Esophagus squamous epithelium (tissue), 5 donors: ENCODE measurements at regions not wholly inside any gene's neighbourhood (a gene's known extent, or its start where the extent isn't known, plus 50 kb on each side); places are given as distances from the start of the nearest gene placed in this dataset.

Source experiments
- DNase-seq: peaks from one replicate; lab custom pipeline; 2025; lab: John Stamatoyannopoulos, UW
- H3K27ac ChIP-seq, 4 donors: fragments of 200-600 bp; sonication (generic); one replicate each; pipeline ENCODE4 v1.5.1; 2016 to 2019; ENCODE audit warnings: mild to moderate bottlenecking in 1 of 4
- H3K27me3 ChIP-seq, 4 donors: fragments of 200-600 bp; sonication (generic); 1 replicate in 3 of 4; 2 replicates in 1 of 4; pipeline versions ENCODE4 v1.5.1 to v1.6.0; 2017 to 2021; ENCODE audit warnings: antibody characterized with exemption in 1 of 4
- H3K36me3 ChIP-seq, 3 donors: fragments of 200-600 bp; sonication (generic); one replicate each; pipeline ENCODE4 v1.5.1; 2016 to 2019
- H3K4me1 ChIP-seq, 3 donors: fragments of 200-600 bp; sonication (generic); one replicate each; pipeline ENCODE4 v1.5.1; 2017 to 2019
- H3K4me3 ChIP-seq, 4 donors: fragments of 200-600 bp; sonication (generic); 1 replicate in 3 of 4; 2 replicates in 1 of 4; pipeline ENCODE4 v1.5.1; 2016 to 2019; ENCODE audit warnings: mild to moderate bottlenecking in 2 of 4, moderate library complexity in 1 of 4
- H3K9me3 ChIP-seq, 3 donors: fragments of 200-600 bp; sonication (generic); one replicate each; pipeline ENCODE4 v1.5.1; 2016 to 2019
- CTCF ChIP-seq, 6 experiments: fragments of 450-650 bp in 4 of 6; fragments of 200-600 bp in 2 of 6; sonication (generic) in 2 of 6; IDR thresholded peaks; one replicate each; pipeline ENCODE4 v1.5.1; 2016 to 2019; ENCODE audit warnings: antibody characterized with exemption in 6 of 6, mild to moderate bottlenecking in 4 of 6, moderate library complexity in 4 of 6
- POLR2A ChIP-seq, 4 donors: fragments of 450-650 bp; IDR thresholded peaks; one replicate each; pipeline ENCODE4 v1.6.1; 2017; ENCODE audit warnings: antibody characterized with exemption in 4 of 4, mild to moderate bottlenecking in 4 of 4, moderate library complexity in 3 of 4
- WGBS, 2 donors: methylation state at CpG; one replicate each; pipeline ENCODE4 v1.1.5; 2018; 5-methylcytosine and 5-hydroxymethylcytosine counted together
- intact Hi-C: fragments of 100-400 bp; cut with DNase I; formaldehyde crosslinking; loops from one replicate; pipeline ENCODE4 v1.15.0; 2022
- donor health status: DM: yes; HTN: yes; CAD: no.

GRCh38 chr2:187862715-187863114, 308.5 kb upstream of the TFPI start:
- intact Hi-C loops, result no loop called here
- WGBS, 2 donors, result 16 to 33% methylated on average over 3 of the region's 3 CpGs

GRCh38 chr2:187865025-187865424, 310.8 kb upstream of the TFPI start:
- Histone ChIP-seq H3K36me3 (no peaks in the 10 kb centered on the region), H3K27me3 (no peaks in the 10 kb centered on the region), H3K4me1 (no peaks in the 10 kb centered on the region), H3K9me3 (no peaks in the 10 kb centered on the region), H3K27ac (no peak overlapping the region), H3K4me3 (no peak overlapping the region)
- WGBS, 2 donors, result 74% methylated on average over 3 of the region's 4 CpGs; no CpG with 5 or more reads in 1 of the 2 donors
- TF ChIP-seq POLR2A (IDR thresholded peaks at IDR 0.05) (no peak), CTCF (IDR thresholded peaks at IDR 0.05) (no peak)
- no peak for DNase-seq
- intact Hi-C loops, result no loop called here

More at GRCh38 chr2:187862715-187863114, 308.5 kb upstream of the TFPI start:
- no peak overlapping the region for H3K4me3 ChIP-seq
- no peak overlapping the region for H3K27ac ChIP-seq
- H3K9me3 ChIP-seq, result no peaks in the 10 kb centered on the region
- TF ChIP-seq CTCF (IDR thresholded peaks at IDR 0.05) (no peak), POLR2A (IDR thresholded peaks at IDR 0.05) (no peak)
- DNase-seq, result no peak
- H3K27me3 ChIP-seq, result no peaks in the 10 kb centered on the region
- H3K36me3 ChIP-seq, result no peaks in the 10 kb centered on the region
- no peaks in the 10 kb centered on the region for H3K4me1 ChIP-seq

- H3K36me3 ChIP-seq, result no peaks in the 10 kb centered on the region
- 80% methylated on average over 2 to 8 of the region's 8 CpGs for WGBS, 2 donors
- DNase-seq, result no peak
Observed at GRCh38 chr2:187867165-187867564, 312.9 kb upstream of the TFPI start.

GRCh38 chr2:187869195-187869594, 315.0 kb upstream of the TFPI start:
- no peaks in the 10 kb centered on the region for H3K4me1 ChIP-seq
- H3K27ac ChIP-seq, result no peak overlapping the region
- no peaks in the 10 kb centered on the region for H3K9me3 ChIP-seq
- TF ChIP-seq POLR2A (IDR thresholded peaks at IDR 0.05) (no peak), CTCF (IDR thresholded peaks at IDR 0.05) (no peak)
- H3K36me3 ChIP-seq, result no peaks in the 10 kb centered on the region
- intact Hi-C loops, result no loop called here
- whole genome bisulfite sequencing, 2 donors, result 74 to 82% methylated on average over 2 to 9 of the region's 9 CpGs
- H3K4me3 ChIP-seq, result no peak overlapping the region
- DNase-seq, result no peak
- no peaks in the 10 kb centered on the region for H3K27me3 ChIP-seq

More at GRCh38 chr2:187867165-187867564, 312.9 kb upstream of the TFPI start:
- TF ChIP-seq CTCF (IDR thresholded peaks at IDR 0.05) (no peak), POLR2A (IDR thresholded peaks at IDR 0.05) (no peak)
- no peaks in the 10 kb centered on the region for H3K27me3 ChIP-seq
- H3K4me3 ChIP-seq, result no peak overlapping the region
- no peaks in the 10 kb centered on the region for H3K9me3 ChIP-seq
- no peaks in the 10 kb centered on the region for H3K4me1 ChIP-seq
- intact Hi-C loops, result no loop called here
- H3K27ac ChIP-seq, result no peak overlapping the region

- WGBS, 2 donors, result 68% methylated on average over 3 of the region's 3 CpGs
- Histone ChIP-seq H3K9me3 (no peaks in the 10 kb centered on the region), H3K36me3 (no peaks in the 10 kb centered on the region), H3K4me1 (no peaks in the 10 kb centered on the region), H3K27me3 (no peaks in the 10 kb centered on the region), H3K27ac (no peak overlapping the region), H3K4me3 (no peak overlapping the region)
- no peak for DNase-seq
- intact Hi-C loops, result no loop called here
- TF ChIP-seq POLR2A (IDR thresholded peaks at IDR 0.05), result no peak
- no peak for TF ChIP-seq CTCF (IDR thresholded peaks at IDR 0.05)
Observed at GRCh38 chr2:187871506-187871905, 317.3 kb upstream of the TFPI start.
